SK-N-SH (cell line): ENCODE measurements at regions not wholly inside any gene's neighbourhood (a gene's known extent, or its start where the extent isn't known, plus 50 kb on each side); places are given as distances from the start of the nearest gene placed in this dataset.

Experiments
- CTCF ChIA-PET: fragments of 300-600, 350-600 bp; formaldehyde crosslinking; extraction: SDS; loops from one replicate; lab custom pipeline; 2021; lab: Yijun Ruan, JAX
- POLR2A ChIA-PET: fragments of 350-600 bp; sonication (Branson Sonifier 250); formaldehyde crosslinking; extraction: SDS; loops from one replicate; lab custom pipeline; 2020; ENCODE audit warnings: antibody characterized with exemption, inconsistent platforms; lab: Yijun Ruan, JAX
- DNase-seq: peaks from one replicate; pipeline ENCODE4 v3.0.0; 2012
- H2AFZ ChIP-seq: fragments of 200-600 bp; sonication (generic); 2 replicates; pipeline ENCODE4 v1.8.1; 2016; ENCODE audit warnings: antibody characterized with exemption, mild to moderate bottlenecking, low read depth
- H3F3A ChIP-seq: fragments of 200-600 bp; sonication (generic); replicated peaks from 2 replicates; pipeline ENCODE3; 2016; ENCODE audit warnings: antibody characterized with exemption, mild to moderate bottlenecking; ENCODE audit not compliant: insufficient read depth
- H3K27ac ChIP-seq, 2 experiments: fragments of 200-500 bp in 1 of 2; fragments of 200-600 bp in 1 of 2; sonication (Bioruptor generic) in 1 of 2; sonication (generic), shearing (Covaris generic) in 1 of 2; 2 replicates each; pipeline versions ENCODE4 v1.5.1 to v1.6.1; 2014 to 2016; ENCODE audit warnings: low read depth in 2 of 2, inconsistent platforms in 1 of 2, low read length in 1 of 2, mild to moderate bottlenecking in 1 of 2, mixed read lengths in 1 of 2
- H3K27me3 ChIP-seq: fragments of 200-600 bp; sonication (generic), shearing (Covaris generic); 2 replicates; pipeline ENCODE4 v1.6.1; 2016; ENCODE audit warnings: mixed run types; ENCODE audit not compliant: insufficient read depth
- H3K36me3 ChIP-seq, 2 experiments: fragments of 200-500 bp in 1 of 2; fragments of 200-600 bp in 1 of 2; sonication (Bioruptor generic) in 1 of 2; sonication (generic) in 1 of 2; replicated peaks in 1 of 2; 2 replicates each; pipeline versions ENCODE3 to v1.5.1; 2014 to 2016; ENCODE audit warnings: low read length in 1 of 2, mild to moderate bottlenecking in 1 of 2; ENCODE audit not compliant: insufficient read depth in 2 of 2, control insufficient read depth in 1 of 2
- H3K4me1 ChIP-seq, 2 experiments: fragments of 200-500 bp in 1 of 2; fragments of 200-600 bp in 1 of 2; sonication (Bioruptor generic) in 1 of 2; sonication (generic), shearing (Covaris generic) in 1 of 2; 2 replicates each; pipeline versions ENCODE4 v1.5.1 to v1.6.1; 2014 to 2016; ENCODE audit warnings: low read depth in 1 of 2, low read length in 1 of 2, mixed run types in 1 of 2; ENCODE audit not compliant: insufficient read depth in 2 of 2, control insufficient read depth in 1 of 2
- H3K4me2 ChIP-seq: fragments of 200-600 bp; sonication (generic), shearing (Covaris generic); 2 replicates; pipeline ENCODE4 v1.6.1; 2017; ENCODE audit warnings: mixed run types
- H3K4me3 ChIP-seq, 2 experiments: fragments of 200-500 bp in 1 of 2; fragments of 200-600 bp in 1 of 2; sonication (Bioruptor generic) in 1 of 2; sonication (generic), shearing (Covaris generic) in 1 of 2; 2 replicates each; pipeline versions ENCODE4 v1.5.1 to v1.8.1; 2014 to 2016; ENCODE audit warnings: low read depth in 2 of 2, inconsistent platforms in 1 of 2, low read length in 1 of 2, mild to moderate bottlenecking in 1 of 2, mixed read lengths in 1 of 2, moderate library complexity in 1 of 2
- H3K79me2 ChIP-seq: fragments of 200-600 bp; sonication (generic); 2 replicates; pipeline ENCODE4 v1.8.1; 2017; ENCODE audit warnings: mild to moderate bottlenecking; ENCODE audit not compliant: insufficient read depth
- H3K9ac ChIP-seq: fragments of 200-600 bp; sonication (generic); 2 replicates; pipeline ENCODE4 v1.6.1; 2017; ENCODE audit warnings: mixed run types
- H3K9me2 ChIP-seq: fragments of 200-600 bp; sonication (generic); 2 replicates; pipeline ENCODE4 v1.6.1; 2017; ENCODE audit warnings: mixed run types
- H3K9me3 ChIP-seq: fragments of 200-600 bp; sonication (generic); 2 replicates; pipeline ENCODE4 v1.6.1; 2017; ENCODE audit warnings: mixed run types, mild to moderate bottlenecking, moderate library complexity
- H4K20me1 ChIP-seq: fragments of 200-600 bp; sonication (generic); 2 replicates; pipeline ENCODE4 v1.6.1; 2017; ENCODE audit warnings: mild to moderate bottlenecking, mixed run types; ENCODE audit not compliant: insufficient read depth
- ELF1 ChIP-seq: IDR thresholded peaks from 2 replicates; pipeline ENCODE4 v1.4.0; 2012
- EP300 ChIP-seq, 2 experiments: IDR thresholded peaks; 2 replicates each; pipeline versions ENCODE4 v1.4.0 to v1.6.1; 2012; ENCODE audit warnings: borderline replicate concordance in 1 of 2, low read depth in 1 of 2, low read length in 1 of 2
- EZH2phosphoT487 ChIP-seq: fragments of 200-600 bp; sonication (generic); IDR thresholded peaks from 2 replicates; pipeline ENCODE4 v1.6.1; 2017; ENCODE audit warnings: low read depth, mixed run types, mild to moderate bottlenecking, antibody characterized with exemption, moderate library complexity, borderline replicate concordance
- FOXJ3 ChIP-seq: sonication (generic); formaldehyde crosslinking; IDR thresholded peaks from 2 replicates; pipeline ENCODE4 v1.5.1; 2020; ENCODE audit warnings: mild to moderate bottlenecking, missing genetic modification reagents
- FOXM1 ChIP-seq: IDR thresholded peaks from 2 replicates; pipeline ENCODE4 v1.4.0; 2012; ENCODE audit warnings: low read depth, mild to moderate bottlenecking
- GATA2 ChIP-seq: sonication (generic); formaldehyde crosslinking; IDR thresholded peaks from 2 replicates; pipeline ENCODE4 v1.5.0; 2020; ENCODE audit warnings: mild to moderate bottlenecking, missing genetic modification reagents
- MAX ChIP-seq: IDR thresholded peaks from 2 replicates; pipeline ENCODE4 v1.4.0; 2012; ENCODE audit warnings: low read depth
- MEF2A ChIP-seq: IDR thresholded peaks from 2 replicates; pipeline ENCODE4 v1.4.0; 2012; ENCODE audit warnings: low read depth, borderline replicate concordance
- MXI1 ChIP-seq: IDR thresholded peaks from 2 replicates; pipeline ENCODE4 v1.6.1; 2012; ENCODE audit warnings: mild to moderate bottlenecking, low read depth, low read length, improper control_type of control experiment
- NRF1 ChIP-seq: IDR thresholded peaks from 2 replicates; pipeline ENCODE4 v1.6.1; 2012; ENCODE audit warnings: low read depth, mild to moderate bottlenecking, low read length
- PBX3 ChIP-seq: IDR thresholded peaks from 2 replicates; pipeline ENCODE4; 2012
- RAD21 ChIP-seq: IDR thresholded peaks from 2 replicates; pipeline ENCODE4 v1.6.1; 2012; ENCODE audit warnings: mild to moderate bottlenecking, low read length
- RFX5 ChIP-seq: IDR thresholded peaks from 2 replicates; pipeline ENCODE4 v1.6.1; 2012; ENCODE audit warnings: mild to moderate bottlenecking, improper control_type of control experiment, low read length
- RXRA ChIP-seq: IDR thresholded peaks from 2 replicates; pipeline ENCODE4 v1.4.0; 2012; ENCODE audit warnings: low read depth, mild to moderate bottlenecking, borderline replicate concordance
- SIN3A ChIP-seq: IDR thresholded peaks from 2 replicates; pipeline ENCODE4 v1.6.1; 2012; ENCODE audit warnings: low read depth, mild to moderate bottlenecking, low read length, moderate library complexity, borderline replicate concordance
- YY1 ChIP-seq: IDR thresholded peaks from 2 replicates; pipeline ENCODE4 v1.4.0; 2012; ENCODE audit warnings: low read depth, mild to moderate bottlenecking
- WGBS: methylation state at CpG from one replicate; pipeline ENCODE4 v1.1.6; 2017; ENCODE audit warnings: low lambda C conversion rate; 5-methylcytosine and 5-hydroxymethylcytosine counted together
- TF ChIP-seq, protein P1 (sequence below): IDR thresholded peaks from 2 replicates; pipeline ENCODE4 v1.4.0; 2012; ENCODE audit warnings: low read depth, borderline replicate concordance
- TF ChIP-seq, protein P2 (sequence below): fragments of 150-350 bp; IDR thresholded peaks from 2 replicates; pipeline ENCODE4 v1.6.1; 2017; ENCODE audit warnings: antibody characterized with exemption, low read length, low read depth, borderline replicate concordance

DNA sequence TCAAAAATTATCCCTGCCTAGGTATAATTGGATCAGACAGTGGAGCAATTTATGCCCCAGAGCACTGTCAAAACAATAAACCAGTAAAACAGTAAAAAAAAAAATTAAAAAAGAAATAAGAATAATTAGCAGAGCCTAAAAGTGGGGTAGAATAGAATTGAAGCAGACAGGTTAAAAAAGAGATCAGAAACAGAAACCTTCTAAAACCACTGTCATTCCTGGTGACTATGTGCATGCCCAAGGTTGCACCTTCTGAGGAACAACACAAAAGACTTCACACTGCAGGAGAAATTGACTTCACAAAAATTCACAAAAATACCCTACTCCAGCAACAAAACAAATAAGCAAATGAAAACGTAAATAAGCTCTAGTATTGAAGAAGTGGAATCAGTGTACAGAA is 168.6 kb downstream of the SPANXA1 start:
- Histone ChIP-seq H3K9ac (no peak overlapping the region), H3K9me3 (no peaks in the 10 kb centered on the region), H3F3A (no peaks in the 10 kb centered on the region), H3K4me3 (no peak overlapping the region), H4K20me1 (no peaks in the 10 kb centered on the region), H3K9me2 (no peaks in the 10 kb centered on the region), H3K27me3 (no peaks in the 10 kb centered on the region), H2AFZ (no peak overlapping the region), H3K36me3 (no peaks in the 10 kb centered on the region), H3K79me2 (no peaks in the 10 kb centered on the region), H3K4me2 (no peak overlapping the region), H3K4me1 (no peaks in the 10 kb centered on the region), H3K27ac (no peak overlapping the region)
- TF ChIP-seq SIN3A (no peak), GATA2 (CRISPR knock-in tag) (no peak), FOXJ3 (CRISPR knock-in tag) (no peak), PBX3 (no peak), FOXM1 (no peak), NRF1 (no peak), RAD21 (no peak), EP300 (IDR thresholded peaks at IDR 0.05; ENCODE audit: borderline replicate concordance in 1 of 2, low read depth in 1 of 2, low read length in 1 of 2) (no peak), MEF2A (no peak), RXRA (no peak), MXI1 (no peak), YY1 (no peak), RFX5 (no peak), ELF1 (no peak), MAX (no peak), EZH2phosphoT487 (no peak)
- TF ChIP-seq, protein P1, sequence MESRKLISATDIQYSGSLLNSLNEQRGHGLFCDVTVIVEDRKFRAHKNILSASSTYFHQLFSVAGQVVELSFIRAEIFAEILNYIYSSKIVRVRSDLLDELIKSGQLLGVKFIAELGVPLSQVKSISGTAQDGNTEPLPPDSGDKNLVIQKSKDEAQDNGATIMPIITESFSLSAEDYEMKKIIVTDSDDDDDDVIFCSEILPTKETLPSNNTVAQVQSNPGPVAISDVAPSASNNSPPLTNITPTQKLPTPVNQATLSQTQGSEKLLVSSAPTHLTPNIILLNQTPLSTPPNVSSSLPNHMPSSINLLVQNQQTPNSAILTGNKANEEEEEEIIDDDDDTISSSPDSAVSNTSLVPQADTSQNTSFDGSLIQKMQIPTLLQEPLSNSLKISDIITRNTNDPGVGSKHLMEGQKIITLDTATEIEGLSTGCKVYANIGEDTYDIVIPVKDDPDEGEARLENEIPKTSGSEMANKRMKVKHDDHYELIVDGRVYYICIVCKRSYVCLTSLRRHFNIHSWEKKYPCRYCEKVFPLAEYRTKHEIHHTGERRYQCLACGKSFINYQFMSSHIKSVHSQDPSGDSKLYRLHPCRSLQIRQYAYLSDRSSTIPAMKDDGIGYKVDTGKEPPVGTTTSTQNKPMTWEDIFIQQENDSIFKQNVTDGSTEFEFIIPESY: no peak
- TF ChIP-seq, protein P2, sequence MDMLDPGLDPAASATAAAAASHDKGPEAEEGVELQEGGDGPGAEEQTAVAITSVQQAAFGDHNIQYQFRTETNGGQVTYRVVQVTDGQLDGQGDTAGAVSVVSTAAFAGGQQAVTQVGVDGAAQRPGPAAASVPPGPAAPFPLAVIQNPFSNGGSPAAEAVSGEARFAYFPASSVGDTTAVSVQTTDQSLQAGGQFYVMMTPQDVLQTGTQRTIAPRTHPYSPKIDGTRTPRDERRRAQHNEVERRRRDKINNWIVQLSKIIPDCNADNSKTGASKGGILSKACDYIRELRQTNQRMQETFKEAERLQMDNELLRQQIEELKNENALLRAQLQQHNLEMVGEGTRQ: no peak
- 7% methylated on average over 1 of the region's 1 CpG for WGBS
- ChIA-PET POLR2A (no interaction called here), CTCF (no interaction called here)
- no peak for DNase-seq
